DMS79 treated with DMSO at 0.1 percent for 48 hours (cell line): ENCODE measurements at regions not wholly inside any gene's neighbourhood (a gene's known extent, or its start where the extent isn't known, plus 50 kb on each side); places are given as distances from the start of the nearest gene placed in this dataset.

Source experiments
- DNase-seq: peaks from one replicate; lab custom pipeline; 2025; lab: John Stamatoyannopoulos, UW

- no peak for DNase-seq
Observed at GRCh38 chr5:68352166-68352565, 136.6 kb downstream of the PIK3R1 start.

DNA sequence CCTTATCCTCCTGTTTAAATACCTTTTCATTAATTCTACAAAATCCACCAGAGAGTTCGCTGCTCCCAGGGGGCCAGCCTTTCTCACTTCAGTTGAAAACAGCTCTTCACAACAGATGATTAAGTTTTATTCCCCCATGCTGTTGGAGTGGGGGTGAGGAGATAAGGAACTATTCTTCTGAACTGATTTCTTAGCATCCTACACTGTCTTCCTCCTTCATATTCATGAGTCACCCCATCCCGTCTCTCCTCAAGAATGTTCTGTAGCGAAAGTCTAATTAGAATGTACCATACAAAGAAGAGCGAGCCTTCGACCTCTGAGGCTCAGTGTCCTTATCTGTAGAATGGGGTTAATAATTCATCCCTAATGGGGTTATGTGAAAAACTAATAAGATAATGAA, 138.0 kb downstream of the PIK3R1 start:
- no peak for DNase-seq

DNA sequence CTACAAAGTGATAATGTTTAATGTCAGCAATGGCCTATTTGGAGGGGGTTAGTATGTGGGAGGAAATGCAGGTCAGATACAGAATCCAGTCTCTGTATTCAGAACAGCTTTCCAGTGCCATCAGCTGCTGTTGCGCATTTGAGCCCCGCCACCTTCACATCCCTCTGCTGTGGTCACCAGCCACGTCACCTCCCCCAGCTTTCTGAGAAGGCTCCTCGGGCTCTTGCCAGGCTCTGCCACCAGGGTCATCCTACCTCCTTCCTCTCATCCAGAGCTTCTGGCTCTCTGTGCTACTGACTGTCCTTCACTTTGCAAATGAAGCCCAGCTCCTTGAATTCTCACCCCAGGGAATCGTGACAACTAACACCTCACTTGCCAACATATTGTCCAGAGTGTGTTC, 138.8 kb downstream of the PIK3R1 start:
- DNase-seq: no peak

- DNase-seq: no peak
Observed at GRCh38 chr5:68356216-68356615, 140.7 kb downstream of the PIK3R1 start.

DNA sequence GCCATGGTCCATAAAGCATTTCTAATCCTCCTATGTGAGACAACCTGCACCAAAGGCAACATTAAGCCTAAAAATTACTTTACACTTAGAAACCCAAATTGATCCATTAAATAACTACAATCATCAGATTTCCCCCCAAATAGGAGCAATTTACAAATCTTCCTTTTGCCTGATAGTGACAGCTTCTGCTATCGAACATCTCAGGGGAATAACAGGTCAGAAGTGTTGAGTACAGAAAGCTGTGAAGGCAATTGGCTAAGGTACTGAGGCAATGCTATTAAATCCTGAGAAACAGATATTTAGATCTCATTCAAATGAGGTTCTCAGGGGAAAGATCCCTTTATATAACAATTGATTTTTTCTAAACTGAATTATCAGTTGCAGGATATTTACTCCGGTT, 141.1 kb downstream of the PIK3R1 start:
- no peak for DNase-seq

DNA sequence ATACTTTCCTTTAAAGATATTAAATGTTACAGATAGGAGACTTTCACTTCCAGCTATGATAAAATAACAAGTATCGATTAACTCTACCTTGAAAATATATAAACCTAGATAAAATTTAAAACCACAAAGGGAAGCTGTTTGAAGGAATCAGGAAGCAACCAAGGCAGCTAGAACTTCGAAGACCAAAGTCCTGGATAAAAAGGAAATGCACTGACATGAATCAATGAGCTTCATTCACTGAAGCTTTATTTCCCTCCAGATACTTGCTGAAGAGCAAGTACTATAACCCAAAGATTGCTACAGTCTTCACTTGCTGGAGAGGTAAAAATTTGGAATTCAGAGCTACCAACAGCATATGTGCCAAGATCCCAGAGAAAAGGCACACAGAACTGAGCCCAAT, 144.1 kb downstream of the PIK3R1 start:
- no peak for DNase-seq

GRCh38 chr5:68362331-68362730, 146.8 kb downstream of the PIK3R1 start:
- no peak for DNase-seq

DNA sequence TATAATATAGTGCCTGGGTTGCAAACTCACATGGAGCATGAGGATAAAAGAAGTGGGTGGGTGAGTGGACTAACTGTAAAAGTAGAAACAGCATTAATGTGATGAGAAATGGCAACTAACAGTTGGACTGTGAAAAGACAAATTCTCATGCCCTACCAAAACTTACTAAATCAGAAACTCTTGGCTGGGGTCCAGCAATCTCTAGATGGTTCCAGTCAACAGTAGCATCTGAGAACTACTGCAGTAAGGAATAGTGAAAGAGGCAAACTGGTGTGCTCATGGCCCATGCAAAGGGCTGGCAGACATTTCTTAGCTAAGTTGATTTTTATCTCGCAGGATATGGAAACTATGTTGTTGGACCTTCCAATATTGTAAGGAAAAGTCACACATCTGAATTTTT, 150.3 kb downstream of the PIK3R1 start:
- no peak for DNase-seq

- no peak for DNase-seq
Observed at GRCh38 chr5:68367287-68367686, 151.7 kb downstream of the PIK3R1 start.

DNA sequence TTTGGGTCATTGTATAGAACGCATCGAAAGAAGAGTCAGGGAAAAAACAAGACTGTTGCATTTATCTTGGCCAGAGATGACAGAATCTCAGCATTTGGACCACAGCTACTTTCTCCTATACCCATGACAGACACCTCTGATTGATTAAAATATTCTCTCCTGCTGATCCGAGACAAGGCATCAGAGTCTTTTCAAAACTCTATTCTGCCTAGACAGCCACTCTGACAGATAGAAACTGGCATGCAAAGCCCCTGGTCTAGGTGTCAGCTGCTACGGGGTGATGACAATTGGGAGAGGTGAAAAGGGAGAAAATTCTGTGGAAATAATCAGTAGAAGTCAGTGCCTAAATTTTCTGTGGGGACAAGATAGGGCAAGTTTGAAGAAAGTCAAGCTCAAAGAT, 152.2 kb downstream of the PIK3R1 start:
- DNase-seq: no peak

- DNase-seq: no peak
Observed at GRCh38 chr5:68368311-68369022, 152.9 kb downstream of the PIK3R1 start.

GRCh38 chr5:68369023-68369359, 153.4 kb downstream of the PIK3R1 start:
- peak; percentile 81 for DNase-seq

DNA sequence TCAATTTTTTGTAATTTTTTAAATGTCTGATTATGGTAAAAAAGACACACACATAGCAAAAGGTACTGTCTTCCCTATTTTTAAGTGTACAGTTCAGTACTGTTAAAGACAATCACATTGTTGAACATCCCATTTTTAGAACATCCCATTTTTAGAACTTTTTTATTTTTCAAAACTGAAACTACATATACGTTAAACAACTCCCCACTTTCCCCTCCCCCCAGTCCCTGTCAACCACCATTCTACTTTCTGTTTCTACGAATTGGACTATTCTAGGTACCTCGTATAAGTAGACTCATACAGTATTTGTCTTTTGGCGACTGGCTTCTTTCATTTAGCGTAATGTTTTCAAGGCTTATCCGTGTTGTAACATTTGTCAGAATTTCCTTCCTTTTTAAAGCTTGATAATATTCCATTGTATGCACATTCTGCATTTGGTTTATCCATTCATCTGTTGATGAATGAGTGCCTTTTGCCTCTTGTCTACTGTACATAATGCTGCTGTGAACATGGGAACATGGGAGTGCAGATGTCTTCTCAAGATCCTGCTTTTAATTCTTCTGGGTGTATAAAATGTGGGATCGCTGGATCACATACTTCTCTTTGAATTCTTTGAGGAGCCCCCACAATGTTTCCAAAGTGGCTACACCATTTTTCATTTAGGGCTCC, 154.0 kb downstream of the PIK3R1 start:
- no peak for DNase-seq

- DNase-seq: no peak
Observed at GRCh38 chr5:68370196-68370595, 154.6 kb downstream of the PIK3R1 start.

DNA sequence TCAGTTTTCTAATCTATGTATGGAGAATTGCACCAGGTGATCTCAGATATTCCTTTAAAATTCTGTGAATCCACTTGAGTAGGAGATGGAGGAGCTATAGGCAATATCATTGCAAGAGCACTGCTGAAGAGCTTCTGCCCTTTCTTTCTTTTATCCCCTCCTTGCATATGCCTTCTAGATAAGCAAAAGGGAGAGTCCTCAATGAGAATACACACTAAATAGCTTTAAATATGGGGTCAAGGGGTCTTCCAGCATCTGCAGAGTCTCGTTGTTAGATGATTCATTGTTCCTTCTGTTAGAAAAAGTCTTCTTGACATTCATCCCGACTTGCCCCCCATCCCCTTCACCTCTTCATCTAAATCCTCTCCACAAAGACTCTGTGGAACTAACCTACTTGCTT, 156.1 kb downstream of the PIK3R1 start:
- no peak for DNase-seq

- DNase-seq: no peak
Observed at GRCh38 chr5:68372161-68372560, 156.6 kb downstream of the PIK3R1 start.

DNA sequence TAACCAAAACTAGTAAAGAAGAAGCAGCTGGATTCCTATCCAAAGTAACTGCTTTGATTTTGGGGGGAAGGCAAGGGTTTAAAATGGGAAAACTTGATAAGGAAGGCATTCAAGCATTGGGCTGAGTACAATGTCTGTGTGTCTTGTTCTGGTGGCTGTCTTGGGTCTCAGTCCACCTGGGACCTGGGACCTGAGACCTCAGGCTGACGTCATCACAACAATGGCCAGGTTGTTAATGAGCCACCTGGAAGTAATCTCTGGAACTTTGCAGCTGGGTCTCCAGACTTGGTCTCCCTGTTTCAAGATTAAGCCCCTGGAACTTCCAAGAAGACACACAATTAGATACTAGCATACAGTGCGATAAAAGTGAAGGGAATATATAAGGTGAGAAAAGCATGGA, 157.5 kb downstream of the PIK3R1 start:
- DNase-seq: no peak

DNA sequence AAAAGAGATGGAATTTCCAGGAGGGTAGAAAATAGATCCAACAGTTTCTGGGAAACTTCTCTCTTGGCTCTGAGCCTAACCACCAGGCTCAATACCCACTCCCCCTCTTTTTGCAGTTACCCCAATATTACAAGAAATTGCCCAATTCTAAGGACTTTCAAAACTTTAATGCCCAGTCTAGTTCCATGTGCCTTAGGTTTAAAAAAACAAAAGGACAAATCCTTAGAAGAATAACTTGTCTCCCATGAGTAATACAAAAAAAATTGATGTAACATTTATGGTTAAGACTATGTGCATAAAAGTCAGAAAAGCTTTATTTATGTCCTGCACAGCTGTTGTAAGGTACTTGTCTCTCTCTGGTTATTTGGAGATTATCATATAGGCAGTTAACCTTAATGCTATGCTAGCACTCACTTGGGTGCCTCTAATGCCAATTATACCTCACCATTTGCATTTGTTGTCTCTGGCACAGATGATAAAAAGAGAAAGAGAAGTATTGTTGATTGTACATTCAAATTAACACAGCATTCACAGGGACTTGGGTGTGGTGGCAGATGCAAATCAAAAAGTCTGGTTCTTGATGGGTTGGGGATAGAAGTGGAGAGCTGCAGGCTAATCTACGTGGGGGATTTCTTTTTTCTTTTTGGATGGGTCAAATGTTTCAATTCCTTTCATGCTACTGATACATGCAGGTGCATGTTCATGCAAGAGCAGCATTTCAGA, 159.4 kb downstream of the PIK3R1 start:
- peak; percentile 9 for DNase-seq

DNA sequence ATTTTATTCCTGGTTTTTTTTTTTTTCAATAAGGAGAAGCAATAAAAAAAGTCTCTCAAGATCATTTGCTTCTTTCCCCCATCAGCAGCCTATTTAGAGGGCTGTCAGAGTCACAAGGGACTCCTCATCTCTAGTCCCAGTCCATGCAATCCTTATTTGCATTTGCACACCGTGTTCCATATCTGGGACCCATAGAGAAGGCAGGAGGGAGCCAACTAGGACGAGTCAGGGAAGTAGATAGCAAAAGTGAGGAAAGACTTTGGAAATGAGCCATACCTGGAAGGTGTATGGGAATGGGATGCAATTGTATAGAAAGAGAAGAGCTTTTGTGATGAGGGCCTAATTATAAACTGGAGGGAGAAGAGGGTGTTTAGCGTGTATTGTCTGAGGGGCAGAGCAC, 160.0 kb downstream of the PIK3R1 start:
- peak; percentile 7 for DNase-seq

DNA sequence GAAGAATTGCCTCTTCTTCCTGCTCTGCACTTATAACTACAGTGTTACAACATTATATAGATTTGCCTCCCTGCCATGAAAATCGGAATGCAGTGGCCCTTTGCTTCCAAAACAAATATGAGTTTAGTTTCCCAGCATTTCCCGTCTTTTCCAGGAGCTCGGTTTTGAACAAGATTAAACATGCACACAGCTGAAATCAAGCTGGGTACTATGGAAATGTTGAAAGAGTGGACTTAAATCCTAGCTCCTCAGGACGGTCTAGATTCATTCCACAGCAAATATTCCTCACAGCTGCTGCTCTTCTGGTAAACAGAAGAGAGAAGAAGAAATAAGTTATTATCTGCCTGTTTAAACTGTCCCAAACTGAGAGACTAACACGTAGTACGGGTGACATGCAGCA, 161.4 kb downstream of the PIK3R1 start:
- no peak for DNase-seq

GRCh38 chr5:68377733-68378132, 162.2 kb downstream of the PIK3R1 start:
- no peak for DNase-seq

- DNase-seq: peak; percentile 33
Observed at GRCh38 chr5:68378204-68378820, 162.8 kb downstream of the PIK3R1 start.
